Activated effector memory CD4-positive, alpha-beta T cell treated with anti-CD3 and anti-CD28 coated beads, Interleukin-2, amount 50 U/mL, for 16 hours (primary cell): ENCODE measurements at regions not wholly inside any gene's neighbourhood (a gene's known extent, or its start where the extent isn't known, plus 50 kb on each side); places are given as distances from the start of the nearest gene placed in this dataset.

Experiments used
- DNase-seq: peaks from one replicate; pipeline ENCODE4 v3.0.0-alpha.2; 2020

DNA sequence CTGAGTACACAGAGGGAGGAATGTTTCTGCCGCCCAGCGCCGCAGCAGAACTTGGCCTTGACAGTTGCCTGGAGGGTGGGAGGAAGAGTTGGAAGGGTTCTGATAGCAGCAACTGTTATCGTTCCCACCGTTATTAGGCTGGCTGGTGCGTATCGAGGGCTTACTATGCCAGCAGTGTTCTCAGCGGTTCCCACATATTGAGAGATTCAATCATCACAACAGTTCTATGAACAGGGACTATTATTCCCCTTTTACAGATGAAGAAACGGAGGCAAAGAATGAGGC lies 380.1 kb upstream of the SULF2 start:
- DNase-seq = no peak

DNA sequence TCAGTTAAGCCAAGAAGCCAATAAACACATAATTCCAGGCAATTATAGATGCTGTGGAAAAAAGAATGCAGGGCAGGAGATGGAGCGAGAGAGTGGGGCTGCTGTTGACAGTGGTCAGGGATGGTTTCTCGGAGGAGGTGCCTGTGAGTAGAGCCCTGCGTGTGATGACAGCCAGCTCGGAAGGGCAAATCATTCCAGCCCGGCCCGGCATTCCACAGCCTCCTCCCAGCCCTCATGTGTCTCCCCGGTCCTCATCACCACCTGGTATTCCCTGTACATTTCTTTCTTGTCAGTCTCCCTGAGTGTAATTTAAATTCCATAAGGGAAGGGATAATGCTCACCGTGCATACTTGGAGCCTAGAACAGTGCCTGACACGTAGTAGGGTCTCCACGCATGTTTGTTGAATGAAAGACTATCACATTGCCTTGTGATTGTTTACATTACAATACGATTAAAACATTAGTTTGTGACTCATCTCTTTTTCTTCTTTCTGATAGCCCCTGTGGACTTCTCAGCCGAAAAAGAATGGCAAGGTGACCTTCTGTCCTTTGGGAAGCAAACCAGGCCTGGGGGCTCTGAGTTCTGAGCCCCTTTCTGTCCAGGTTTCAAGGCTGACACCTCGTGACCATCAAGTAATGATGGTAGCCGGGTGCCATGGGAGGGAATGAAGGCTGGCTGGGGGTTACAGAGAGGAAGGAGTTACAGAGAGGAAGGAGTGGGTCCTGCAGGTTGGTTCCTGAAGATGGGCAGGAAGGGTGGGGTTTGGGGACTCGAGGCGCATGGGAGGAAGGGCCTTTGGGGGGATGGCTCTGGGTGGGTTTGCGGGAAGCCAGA lies 379.5 kb upstream of the SULF2 start:
- DNase-seq = no peak

DNA sequence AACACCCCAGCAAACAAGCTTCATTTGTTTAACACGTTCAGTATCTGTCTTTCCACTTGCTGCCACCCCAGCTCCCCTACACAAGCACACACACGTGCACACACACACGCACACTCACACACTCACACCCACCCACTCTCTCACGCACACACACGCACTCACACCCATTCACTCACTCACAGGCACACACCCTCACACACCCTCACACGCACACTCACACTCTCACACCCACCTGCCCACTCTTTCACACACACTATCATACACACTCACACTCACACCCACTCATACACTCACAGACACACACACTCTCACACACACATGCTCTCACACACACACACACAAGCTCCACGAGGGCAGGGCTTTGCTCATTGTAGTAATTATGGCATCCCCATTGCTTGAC lies 378.8 kb upstream of the SULF2 start:
- DNase-seq = no peak

DNA sequence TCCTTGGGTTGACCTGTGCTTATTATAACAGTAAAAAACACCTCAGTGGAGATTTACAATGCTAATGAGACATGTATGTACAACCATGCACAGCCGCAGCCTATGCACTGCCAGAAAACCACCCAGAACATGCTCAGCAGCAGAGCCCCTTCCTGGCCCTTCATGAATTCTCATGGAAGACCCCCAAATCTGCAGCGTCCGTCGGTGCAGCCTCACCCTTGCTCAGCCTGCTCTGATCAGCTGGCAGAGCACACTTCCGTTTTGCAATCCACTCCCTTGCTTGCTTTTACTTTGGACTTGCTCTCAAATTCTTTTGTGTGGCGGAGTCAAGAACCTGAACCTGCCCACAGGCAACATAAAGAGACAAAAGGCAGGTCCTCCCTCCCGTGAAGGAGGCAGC lies 378.2 kb upstream of the SULF2 start:
- no peak for DNase-seq

DNA sequence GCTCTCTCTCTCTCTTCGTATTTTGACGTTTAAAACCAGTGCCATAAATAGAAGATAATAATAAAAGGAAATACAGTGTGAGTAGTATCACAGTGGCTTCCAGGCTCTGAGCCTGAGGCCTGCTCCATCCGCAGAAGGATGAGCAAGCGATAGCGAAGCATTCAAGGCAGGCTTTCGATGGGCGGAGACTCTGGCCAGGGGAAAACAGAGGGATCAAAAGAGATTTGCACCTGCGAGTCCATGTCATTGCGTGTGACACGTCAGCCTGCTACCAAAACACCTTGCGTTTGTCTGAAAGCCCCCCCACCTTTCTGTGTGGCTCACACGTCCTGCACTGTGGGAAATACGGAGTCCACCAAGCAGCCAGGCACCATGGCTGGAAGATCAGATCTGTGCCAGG lies 377.3 kb upstream of the SULF2 start:
- DNase-seq = no peak

DNA sequence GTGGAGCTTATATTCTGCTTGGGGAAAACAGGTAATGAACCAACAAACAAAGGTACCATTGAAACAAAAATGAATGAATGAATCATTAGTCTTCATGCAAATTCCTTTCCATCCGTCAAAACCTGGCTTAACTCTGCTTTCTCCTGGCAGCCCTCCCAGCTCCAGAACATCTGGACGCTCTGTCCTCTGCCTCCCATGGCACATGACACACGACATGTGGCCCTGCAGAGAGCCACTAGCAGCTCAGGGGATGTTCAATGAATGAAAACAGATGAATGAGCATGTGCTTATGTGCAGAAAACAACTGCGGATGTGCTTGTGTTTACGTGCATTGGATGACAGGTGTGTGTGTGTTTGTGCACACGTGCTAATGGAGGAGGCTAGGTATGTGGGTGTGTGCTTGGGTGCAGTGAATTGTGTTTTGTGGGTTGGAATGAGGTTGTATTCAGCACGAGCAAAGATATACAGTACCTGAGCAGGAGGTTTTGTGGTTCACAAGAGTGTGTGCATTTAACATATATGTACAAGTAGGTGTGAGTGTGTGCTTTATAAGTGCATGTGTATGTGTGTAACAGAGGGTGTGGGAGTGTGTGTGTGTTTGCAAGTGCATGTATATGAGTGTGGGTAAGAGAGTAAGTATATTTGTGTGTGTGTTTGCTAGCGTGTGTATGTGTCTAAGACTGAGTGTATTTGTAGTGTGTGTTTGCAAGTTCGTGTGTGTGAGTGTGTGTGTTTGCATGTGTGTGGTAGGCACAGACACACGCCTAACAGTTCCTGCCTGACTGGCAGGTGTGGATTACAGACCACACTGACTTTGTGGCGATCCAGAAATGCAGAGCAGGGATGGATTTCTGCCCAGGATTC lies 374.1 kb upstream of the SULF2 start:
- DNase-seq = no peak

DNA sequence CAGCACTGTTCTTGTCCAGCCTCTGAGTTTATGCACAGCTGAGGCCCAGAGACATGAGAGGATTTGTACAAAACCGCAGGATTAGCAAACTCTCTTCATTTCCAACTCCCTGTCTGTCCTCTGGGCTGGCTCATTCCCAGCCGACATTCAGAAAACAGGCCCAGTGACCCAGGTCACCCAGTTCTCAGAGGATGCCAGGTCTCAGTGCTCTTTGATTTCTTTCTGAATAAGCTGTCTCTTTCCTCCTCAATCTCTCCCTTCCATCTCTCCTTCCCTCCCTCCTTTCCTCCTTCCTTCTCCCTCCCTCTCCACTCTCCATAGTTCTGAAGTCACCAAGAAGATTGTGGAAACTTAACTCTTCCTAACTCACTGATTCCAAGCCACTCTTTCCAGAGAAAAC lies 372.7 kb upstream of the SULF2 start:
- DNase-seq = no peak

DNA sequence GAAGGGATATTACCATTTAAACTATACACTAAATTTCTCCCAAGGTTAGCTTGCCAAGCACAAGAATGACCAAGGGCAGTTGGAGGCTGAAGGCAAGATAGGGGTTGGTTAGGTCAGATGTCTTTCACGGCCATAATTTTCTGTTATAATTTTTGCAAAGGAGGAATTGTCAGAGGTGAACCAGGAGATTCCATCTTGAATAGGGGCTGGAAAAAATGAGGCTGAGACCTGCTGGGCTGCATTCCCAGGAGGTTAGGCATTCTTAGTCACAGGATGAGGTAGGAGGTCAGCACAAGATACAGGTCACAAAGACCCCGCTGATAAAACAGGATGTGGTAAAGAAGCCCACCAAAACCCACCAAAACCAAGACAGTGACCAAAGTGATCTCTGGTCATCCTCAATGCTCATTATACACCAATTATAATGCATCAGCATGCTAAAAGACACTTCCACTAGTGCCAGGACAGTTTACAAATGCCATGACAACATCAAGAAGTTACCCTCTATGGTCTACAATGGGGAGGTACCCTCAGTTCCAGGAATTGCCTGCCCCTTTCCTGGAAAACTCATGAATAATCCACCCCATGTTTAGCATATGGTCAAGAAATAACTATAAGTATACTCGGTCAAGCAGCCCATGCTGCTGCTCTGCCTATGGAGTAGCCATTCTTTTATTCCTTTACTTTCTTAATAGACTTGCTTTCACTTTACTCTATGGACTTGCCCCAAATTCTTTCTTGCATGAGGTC lies 371.8 kb upstream of the SULF2 start:
- no peak for DNase-seq

DNA sequence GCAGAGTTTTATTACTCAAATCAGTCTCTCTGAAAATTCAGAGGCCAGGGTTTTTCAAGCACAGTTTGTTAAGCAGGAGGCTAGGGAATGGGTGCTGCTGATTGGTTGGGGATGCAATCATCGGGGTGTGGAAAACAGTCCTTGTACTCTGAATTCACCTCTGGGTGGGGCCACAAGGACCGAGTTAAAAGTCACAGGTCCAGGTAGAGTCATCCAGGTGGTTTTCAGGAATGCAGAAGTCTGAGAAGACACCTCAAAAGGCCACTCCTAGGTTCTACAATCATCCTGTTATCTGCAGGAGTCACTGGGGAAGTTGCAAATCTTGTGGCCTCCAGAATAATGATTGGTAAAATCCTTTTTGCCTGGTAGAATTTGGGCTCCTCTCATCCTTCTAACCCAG lies 371.2 kb upstream of the SULF2 start:
- no peak for DNase-seq

DNA sequence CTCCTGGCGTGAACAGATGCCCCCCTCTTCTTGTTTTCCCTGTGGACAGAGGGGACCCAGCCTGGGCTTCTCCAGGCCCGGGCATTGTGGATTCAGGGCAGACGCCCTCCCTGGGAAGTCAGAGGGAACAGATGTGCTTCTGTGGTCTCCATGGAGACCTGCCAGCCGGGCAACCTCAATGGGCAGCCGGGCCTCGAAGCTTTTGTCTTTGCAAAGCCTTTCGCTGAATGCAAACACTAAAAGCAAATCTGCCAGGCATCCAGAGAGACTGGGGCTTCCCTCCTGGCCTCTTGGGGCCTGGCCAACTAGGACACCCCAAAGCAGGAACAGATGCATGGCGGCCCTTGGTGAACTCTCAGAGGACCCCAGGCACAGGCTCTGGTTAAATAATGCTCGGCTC lies 370.0 kb upstream of the SULF2 start:
- DNase-seq = no peak

DNA sequence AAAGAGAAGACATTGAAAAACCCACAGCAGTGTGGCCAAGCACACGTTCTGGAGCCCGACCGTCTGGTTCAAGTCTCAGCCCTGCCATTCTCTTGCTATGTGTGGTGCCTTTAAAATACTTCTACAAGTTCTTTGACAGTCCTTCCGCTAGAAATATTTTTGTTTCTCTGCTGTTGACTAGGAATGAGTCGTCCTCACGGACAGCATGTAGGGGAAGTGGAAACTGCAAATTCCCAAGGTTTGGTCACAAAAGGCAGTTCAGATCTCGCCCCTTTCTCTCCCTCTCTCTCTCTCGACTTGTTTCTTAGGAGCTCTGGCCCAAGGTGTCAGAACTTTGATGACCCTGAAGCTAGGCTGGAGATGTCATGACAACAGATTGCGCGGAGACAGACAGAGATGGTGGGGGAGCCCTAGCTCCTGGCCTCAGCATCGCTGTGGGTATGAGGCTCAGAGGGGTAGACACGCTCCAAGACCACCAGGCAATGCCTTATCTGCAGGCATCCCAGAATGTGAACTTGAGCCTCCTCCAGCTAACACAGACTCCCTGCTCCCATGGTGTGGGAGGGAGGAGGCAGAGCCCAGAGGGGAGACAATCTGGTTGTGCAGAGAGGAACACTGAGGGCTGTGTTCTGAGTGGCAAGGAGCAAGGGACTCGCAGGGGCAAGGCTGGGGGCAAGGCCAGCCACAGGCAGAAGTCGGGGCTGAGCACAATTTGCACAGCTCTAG lies 368.9 kb upstream of the SULF2 start:
- DNase-seq = no peak

DNA sequence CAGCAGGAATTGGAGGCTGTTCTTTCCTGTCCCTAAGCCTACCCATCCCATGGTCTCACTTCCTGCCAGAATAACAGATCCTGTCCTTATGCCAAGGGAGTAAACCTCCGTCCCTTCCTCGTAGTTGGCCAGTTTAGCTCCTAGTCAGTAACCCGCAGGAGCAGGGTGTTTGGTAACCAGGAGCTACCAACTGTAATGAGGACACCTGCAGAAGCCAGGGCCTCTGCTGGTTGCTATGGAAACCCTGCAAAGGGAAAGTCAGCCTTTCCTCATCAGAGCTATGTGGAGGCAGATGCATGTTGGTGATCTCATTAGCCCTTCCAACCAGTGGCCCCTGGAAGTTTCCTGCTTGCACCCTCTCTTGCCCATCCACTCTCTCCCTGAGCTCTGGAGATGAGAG lies 368.2 kb upstream of the SULF2 start:
- no peak for DNase-seq

DNA sequence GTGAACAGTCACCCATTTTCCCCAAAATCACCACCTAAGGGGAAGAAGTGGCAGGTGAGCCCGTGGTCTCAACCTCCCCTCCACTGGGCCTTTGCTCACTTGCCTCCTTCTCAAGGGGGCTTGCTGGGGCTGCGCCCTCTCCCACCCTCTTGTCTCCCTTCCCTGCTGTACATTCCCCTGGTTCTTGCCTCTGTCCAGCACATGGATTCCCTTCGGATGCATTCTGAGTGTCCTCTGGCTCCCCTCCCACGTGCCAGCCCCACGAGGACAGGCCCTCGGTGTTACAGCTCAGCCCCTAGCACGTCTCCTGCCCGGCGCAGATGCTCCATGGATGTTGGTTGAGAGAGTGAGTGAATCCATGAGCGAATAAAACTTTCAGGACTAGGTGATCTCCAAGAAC lies 367.8 kb upstream of the SULF2 start:
- no peak for DNase-seq

DNA sequence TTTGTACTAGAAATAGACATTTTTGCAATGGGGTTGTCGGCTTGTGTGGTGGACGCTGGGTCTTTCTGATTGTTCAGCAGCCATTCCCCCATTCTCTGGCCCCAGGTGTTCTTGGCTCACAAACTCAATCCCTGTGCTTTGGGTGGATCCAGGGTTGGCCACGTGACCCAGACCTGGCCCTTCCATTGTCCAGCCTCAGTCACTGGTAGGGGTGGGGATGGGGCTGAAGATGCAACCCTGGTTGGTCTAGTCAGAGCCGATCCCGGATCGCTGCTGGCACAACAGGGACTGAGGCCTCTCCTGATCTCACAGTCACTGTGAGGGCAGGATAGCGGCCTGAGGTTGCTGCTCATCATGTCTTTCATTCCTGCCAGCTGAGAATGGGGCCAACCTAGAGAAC lies 365.3 kb upstream of the SULF2 start:
- DNase-seq = no peak

DNA sequence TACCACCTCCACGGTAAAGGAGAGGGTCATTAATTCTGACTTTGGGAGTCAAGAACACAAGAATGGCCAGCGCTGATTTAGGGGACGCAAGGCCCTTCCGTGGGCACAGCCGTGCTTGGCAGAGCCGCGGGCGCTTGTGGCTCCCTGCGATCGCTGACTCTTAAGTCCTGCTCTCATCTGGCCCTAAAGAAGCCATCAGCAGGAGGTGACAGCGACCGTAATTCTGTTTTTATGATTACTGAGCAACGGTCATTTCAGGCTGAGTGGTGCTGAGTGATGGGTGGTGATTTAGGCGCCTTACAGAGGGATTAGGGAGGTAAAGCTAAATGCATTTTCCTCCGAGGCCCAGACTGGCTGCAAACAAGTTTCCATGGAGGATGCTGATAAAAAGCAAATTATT lies 364.6 kb upstream of the SULF2 start:
- no peak for DNase-seq

DNA sequence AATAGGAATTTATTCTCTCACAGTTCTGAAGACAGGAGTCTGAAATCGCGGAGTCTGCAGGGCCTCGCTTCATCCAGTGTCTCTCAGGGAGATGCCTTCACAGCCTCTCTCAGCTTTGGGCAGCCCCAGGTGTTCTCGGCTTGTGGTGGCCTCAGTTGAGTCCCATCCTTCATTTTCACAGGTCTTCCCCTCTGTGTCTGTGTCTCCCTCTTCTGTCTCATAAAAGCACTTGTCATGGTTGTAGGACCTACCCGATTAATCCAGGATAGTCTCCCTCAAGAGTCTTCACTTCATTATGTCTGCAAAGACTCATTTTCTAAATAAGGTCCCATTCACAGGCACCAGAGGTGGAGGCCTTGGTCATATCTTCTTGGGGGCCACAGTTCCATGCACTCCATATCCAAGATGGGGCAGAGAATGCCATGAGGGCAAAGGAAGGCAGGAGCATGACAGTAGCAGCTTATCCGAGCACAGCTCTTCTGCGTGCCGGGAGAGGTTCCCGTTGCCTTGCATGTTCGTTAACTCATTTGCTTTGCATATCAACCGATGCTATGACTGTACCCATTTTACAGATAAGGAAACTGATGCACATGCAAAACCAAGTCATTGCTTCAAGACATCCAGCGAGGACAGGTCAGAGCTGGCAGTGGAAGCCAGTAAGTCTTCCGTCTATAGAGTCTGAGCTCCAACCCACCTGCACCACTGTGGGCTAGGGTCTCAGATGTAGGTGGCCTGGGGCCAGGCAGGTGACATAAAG lies 363.8 kb upstream of the SULF2 start:
- no peak for DNase-seq

DNA sequence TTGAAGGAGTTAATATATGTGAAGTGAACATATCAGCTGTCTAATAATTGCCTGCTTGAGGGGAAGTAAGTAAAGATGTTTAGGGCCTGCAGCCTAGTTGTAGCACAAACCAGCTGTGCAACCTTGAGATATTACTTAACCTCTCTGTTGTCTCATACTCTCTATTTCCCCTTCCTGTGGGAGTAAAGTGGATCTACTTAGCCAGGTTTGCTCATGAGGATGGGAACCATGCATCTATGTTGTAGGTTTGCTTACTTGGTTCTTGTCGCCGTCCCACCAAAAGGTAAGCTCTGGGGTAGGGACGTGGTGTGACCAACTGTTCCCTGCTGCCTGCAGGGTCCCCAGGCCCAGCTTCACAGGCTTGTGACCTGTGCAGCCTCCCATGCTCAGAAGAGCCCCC lies 362.7 kb upstream of the SULF2 start:
- no peak for DNase-seq

DNA sequence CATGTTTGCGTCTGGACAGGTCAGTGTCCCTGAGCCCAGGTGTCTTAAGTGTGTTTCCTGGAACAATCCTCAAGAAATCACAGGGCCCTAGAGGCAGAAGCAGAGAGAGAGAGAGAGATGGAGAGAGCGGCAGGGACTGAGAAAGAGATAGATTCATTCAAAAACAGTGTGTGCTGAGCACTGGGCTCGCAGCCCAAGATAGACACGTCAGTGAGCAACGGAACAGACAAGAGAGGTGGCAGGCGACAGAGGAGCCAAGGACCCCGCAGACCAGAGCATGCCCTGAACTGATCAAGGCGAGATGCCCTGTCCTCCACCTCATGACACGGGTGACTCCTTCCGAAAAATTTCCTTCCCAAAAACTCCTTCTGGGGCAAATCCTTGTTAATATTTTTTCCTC lies 362.0 kb upstream of the SULF2 start:
- DNase-seq = no peak

DNA sequence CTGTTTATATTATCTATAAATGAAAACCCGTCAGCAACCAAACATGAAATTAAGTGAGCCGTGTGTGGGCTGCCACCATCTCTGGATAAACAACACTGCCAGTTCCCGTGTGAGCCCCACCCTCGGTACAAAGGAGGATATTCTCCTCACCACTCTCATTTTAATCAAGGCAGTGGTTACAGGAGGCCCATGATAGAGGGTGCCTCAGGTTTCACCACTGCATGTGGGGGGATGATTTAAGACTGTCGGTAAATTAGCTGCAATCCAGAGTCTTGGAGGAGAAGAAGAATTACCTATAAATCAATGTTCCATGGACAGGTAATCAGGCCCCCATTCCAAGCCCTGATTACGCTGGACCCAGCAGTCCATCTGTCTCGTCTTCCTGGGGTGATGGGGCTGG lies 361.6 kb upstream of the SULF2 start:
- no peak for DNase-seq

DNA sequence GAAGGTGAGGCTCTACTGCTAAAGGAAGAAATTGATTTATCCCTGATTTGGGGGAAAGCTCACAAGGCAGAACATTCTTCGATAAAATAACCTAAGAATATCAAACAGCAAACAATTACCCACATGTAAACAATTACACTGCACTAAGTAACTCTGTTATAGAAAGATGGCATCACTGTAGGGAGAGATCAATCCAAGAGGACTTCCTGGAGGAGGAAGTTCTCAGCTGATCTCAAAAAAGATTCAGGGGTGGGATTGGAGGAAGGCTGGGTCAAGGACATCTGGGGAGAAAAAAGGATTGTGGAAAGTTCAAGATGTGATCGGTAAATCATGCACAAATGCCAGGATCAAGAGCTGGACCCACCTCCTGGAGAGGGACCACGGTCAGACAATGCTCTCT lies 361.0 kb upstream of the SULF2 start:
- DNase-seq = no peak

DNA sequence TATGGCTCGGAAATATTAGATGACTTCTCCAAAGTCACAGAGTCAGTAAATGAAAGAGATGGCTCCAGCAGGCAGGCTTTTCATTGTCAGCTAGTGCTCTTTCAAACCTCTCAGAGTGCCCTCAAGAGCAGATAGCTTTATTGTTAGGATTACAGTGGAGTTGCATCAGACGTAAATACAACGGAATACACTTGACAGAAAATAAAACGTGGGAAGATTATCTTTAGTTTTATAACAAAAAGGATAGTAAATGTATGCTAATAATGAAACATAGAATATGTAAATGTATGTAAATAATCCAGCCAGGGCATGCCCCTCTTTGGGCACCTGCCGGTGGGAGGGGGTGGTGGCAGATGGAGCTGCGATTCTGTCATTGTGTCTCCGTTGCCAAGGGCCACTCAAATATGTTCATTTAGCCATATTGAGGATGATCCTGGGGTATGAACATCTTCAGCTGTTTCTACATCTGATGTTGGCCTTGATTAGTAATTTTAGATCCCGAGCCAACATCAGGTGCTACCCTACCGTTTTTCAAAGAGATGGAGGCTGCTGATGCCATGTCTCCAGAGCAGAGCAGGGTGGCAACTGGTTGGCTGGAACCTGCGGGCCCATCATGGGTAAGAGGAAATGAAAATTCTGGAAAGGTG lies 358.3 kb upstream of the SULF2 start:
- no peak for DNase-seq

DNA sequence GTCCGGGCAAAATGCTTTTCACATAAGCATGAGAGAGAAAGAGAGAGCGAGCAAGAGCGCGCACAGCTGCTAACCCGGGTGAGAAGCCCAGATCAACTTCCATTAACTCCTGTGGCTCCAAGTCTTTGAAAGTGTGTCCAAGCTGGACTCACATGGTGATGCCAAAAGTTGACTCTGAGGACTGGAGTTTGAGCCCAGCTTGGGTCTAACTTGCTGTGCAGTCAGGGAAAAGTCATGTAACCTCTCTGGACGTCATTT lies 357.2 kb upstream of the SULF2 start:
- no peak for DNase-seq
